ENCODE measurements at regions not wholly inside any gene's neighbourhood (a gene's known extent, or its start where the extent isn't known, plus 50 kb on each side); places are given as distances from the start of the nearest gene placed in this dataset.

GRCh38 chr7:21314954-21315353 lies 112.9 kb upstream of the SP4 start:
- TF ChIP-seq POLR2A (IDR thresholded peaks at IDR 0.05) (no peak), CTCF (IDR thresholded peaks at IDR 0.05) (no peak), POLR2AphosphoS5 (IDR thresholded peaks at IDR 0.05) (no peak), EP300 (IDR thresholded peaks at IDR 0.05) (no peak)

Data from suprapubic skin (tissue), 4 donors.